GM12878 (cell line): ENCODE measurements at regions not wholly inside any gene's neighbourhood (a gene's known extent, or its start where the extent isn't known, plus 50 kb on each side); places are given as distances from the start of the nearest gene placed in this dataset.

ENCODE experiments used
- ATAC-seq: fragments of 200-7000 bp; cut with Tn5 transposase; 3 replicates; pipeline ENCODE4 v1.9.1; 2020; ENCODE audit warnings: mild to moderate bottlenecking, moderate library complexity
- BruUV-seq: library from RNA; stranded (reverse); fragments of 400-500 nt; replicated peaks from 2 replicates; lab custom pipeline; 2021; lab: Mats Ljungman, UMichigan
- CTCF ChIA-PET: fragments of 300-600 bp; sonication (Branson Sonifier 250); formaldehyde crosslinking; extraction: SDS; loops from one replicate; lab custom pipeline; 2021; ENCODE audit warnings: inconsistent platforms; lab: Yijun Ruan, JAX
- POLR2A ChIA-PET: fragments of 350-600 bp; formaldehyde crosslinking; extraction: SDS; loops from one replicate; lab custom pipeline; 2021; ENCODE audit warnings: inconsistent platforms; lab: Charles Lee
- RAD21 ChIA-PET: fragments of 300-600 bp; sonication (Branson Sonifier 250); formaldehyde crosslinking; loops from one replicate; lab custom pipeline; 2023; ENCODE audit warnings: antibody characterized with exemption; ENCODE audit not compliant: unreplicated experiment; lab: Charles Lee
- SMC1A ChIA-PET: fragments of 300-600 bp; sonication (Branson Sonifier 250); formaldehyde crosslinking; loops from one replicate; lab custom pipeline; 2023; ENCODE audit not compliant: unreplicated experiment, uncharacterized antibody; lab: Charles Lee
- DNase-seq: peaks from one replicate; pipeline ENCODE4 v3.0.0-alpha.2; 2011; ENCODE audit warnings: low read depth, low spot score
- FAIRE-seq: peaks from 3 replicates; lab custom pipeline; 2011; peaks lifted over from hg19 to GRCh38; lab: Jason Lieb, UNC
- H2AFZ ChIP-seq: 2 replicates; pipeline ENCODE4 v1.6.0; 2011; ENCODE audit warnings: low read depth, low read length, control low read depth; ENCODE audit not compliant: control insufficient read depth
- H3K27ac ChIP-seq: 2 replicates; pipeline ENCODE4 v1.5.1; 2011; ENCODE audit warnings: control low read depth; ENCODE audit not compliant: control insufficient read depth, insufficient read depth
- H3K27me3 ChIP-seq, 2 experiments: replicated peaks in 1 of 2; 2 replicates each; pipeline versions ENCODE4 v1.6.0 to v1.6.1; 2011; ENCODE audit warnings: low read length in 1 of 2; ENCODE audit not compliant: control insufficient read depth in 2 of 2, insufficient read depth in 2 of 2
- H3K36me3 ChIP-seq, 2 experiments: 2 replicates each; pipeline ENCODE4 v1.5.1; 2011; ENCODE audit warnings: low read length in 1 of 2; ENCODE audit not compliant: control insufficient read depth in 2 of 2, insufficient read depth in 2 of 2
- H3K4me1 ChIP-seq: 2 replicates; pipeline ENCODE4 v1.6.1; 2011; ENCODE audit warnings: mild to moderate bottlenecking, low read length, moderate library complexity, mixed read lengths; ENCODE audit not compliant: control insufficient read depth, insufficient read depth
- H3K4me2 ChIP-seq: 2 replicates; pipeline ENCODE4 v1.6.0; 2011; ENCODE audit warnings: control low read depth; ENCODE audit not compliant: control insufficient read depth, insufficient read depth
- H3K4me3 ChIP-seq: fragments of 200-600 bp; sonication (generic); 2 replicates; pipeline ENCODE4 v1.5.1; 2016
- H3K79me2 ChIP-seq: 2 replicates; pipeline ENCODE4 v1.6.0; 2011; ENCODE audit warnings: low read length; ENCODE audit not compliant: control insufficient read depth, insufficient read depth
- H3K9ac ChIP-seq: 2 replicates; pipeline ENCODE4 v1.8.0; 2011; ENCODE audit warnings: low read length, control low read depth, mixed read lengths; ENCODE audit not compliant: control insufficient read depth, insufficient read depth
- H3K9me3 ChIP-seq: replicated peaks from 3 replicates; pipeline ENCODE4 v1.5.1; 2011; ENCODE audit warnings: mild to moderate bottlenecking, low read length; ENCODE audit not compliant: control insufficient read depth, insufficient read depth
- H4K20me1 ChIP-seq: 2 replicates; pipeline ENCODE4 v1.6.0; 2011; ENCODE audit not compliant: control insufficient read depth, insufficient read depth
- BACH1 ChIP-seq: fragments of 450-650 bp; IDR thresholded peaks from 2 replicates; pipeline ENCODE4 v1.6.1; 2017; ENCODE audit warnings: mild to moderate bottlenecking, borderline replicate concordance
- BMI1 ChIP-seq: fragments of 450-650 bp; IDR thresholded peaks from 2 replicates; pipeline ENCODE4 v1.6.1; 2016; ENCODE audit warnings: mild to moderate bottlenecking, moderate library complexity, borderline replicate concordance
- BRCA1 ChIP-seq: IDR thresholded peaks from 2 replicates; pipeline ENCODE4 v1.6.1; 2011; ENCODE audit warnings: low read depth, low read length, improper control_type of control experiment
- EGR1 ChIP-seq, 2 experiments: IDR thresholded peaks; 1 replicate in 1 of 2; 2 replicates in 1 of 2; pipeline ENCODE4 v1.6.1; 2011 to 2012; ENCODE audit warnings: low read depth in 2 of 2, low read length in 2 of 2, borderline replicate concordance in 1 of 2, mild to moderate bottlenecking in 1 of 2, moderate library complexity in 1 of 2
- FOS ChIP-seq: IDR thresholded peaks from 3 replicates; pipeline ENCODE4 v1.6.1; 2011; ENCODE audit warnings: borderline replicate concordance; ENCODE audit not compliant: insufficient read length; ENCODE audit errors: extremely low read depth
- FOXK2 ChIP-seq: fragments of 450-650 bp; IDR thresholded peaks from 2 replicates; pipeline ENCODE4 v1.6.1; 2017; ENCODE audit warnings: mild to moderate bottlenecking, moderate library complexity
- HDAC6 ChIP-seq: fragments of 200-600 bp; sonication (generic); IDR thresholded peaks from one replicate; pipeline ENCODE4 v1.8.0; 2017; ENCODE audit warnings: antibody characterized with exemption; ENCODE audit not compliant: unreplicated experiment
- JUNB ChIP-seq: IDR thresholded peaks from 2 replicates; pipeline ENCODE4 v1.6.1; 2016; ENCODE audit warnings: antibody characterized with exemption, mild to moderate bottlenecking
- KDM1A ChIP-seq: fragments of 200-600 bp; sonication (generic); IDR thresholded peaks from 2 replicates; pipeline ENCODE4 v1.6.1; 2016; ENCODE audit warnings: borderline replicate concordance
- MLLT1 ChIP-seq: fragments of 450-650 bp; IDR thresholded peaks from 2 replicates; pipeline ENCODE4 v1.6.1; 2016; ENCODE audit warnings: mild to moderate bottlenecking
- NFIC ChIP-seq: IDR thresholded peaks from 2 replicates; pipeline ENCODE4 v1.6.1; 2012; ENCODE audit warnings: low read depth, mild to moderate bottlenecking, inconsistent platforms, low read length, moderate library complexity
- NRF1 ChIP-seq: conservative IDR thresholded peaks from 2 replicates; pipeline ENCODE4 v1.6.1; 2011; ENCODE audit warnings: mild to moderate bottlenecking, low read depth, low read length, improper control_type of control experiment
- PAX8 ChIP-seq: fragments of 450-650 bp; IDR thresholded peaks from 2 replicates; pipeline ENCODE4 v1.6.1; 2017; ENCODE audit warnings: mild to moderate bottlenecking, moderate library complexity
- PKNOX1 ChIP-seq: fragments of 450-650 bp; IDR thresholded peaks from 2 replicates; pipeline ENCODE4 v1.6.1; 2016; ENCODE audit warnings: mild to moderate bottlenecking
- POLR2AphosphoS5 ChIP-seq: IDR thresholded peaks from 2 replicates; pipeline ENCODE4 v1.6.1; 2011; ENCODE audit warnings: mild to moderate bottlenecking, low read length, inconsistent platforms
- RAD21 ChIP-seq: IDR thresholded peaks from 2 replicates; pipeline ENCODE4 v1.6.1; 2011; ENCODE audit warnings: mild to moderate bottlenecking, low read depth, low read length, moderate library complexity; ENCODE audit not compliant: insufficient read depth
- SMC3 ChIP-seq: IDR thresholded peaks from 2 replicates; pipeline ENCODE4 v1.6.1; 2011; ENCODE audit warnings: low read length, improper control_type of control experiment, borderline replicate concordance
- SUPT20H ChIP-seq: IDR thresholded peaks from 2 replicates; pipeline ENCODE4 v1.6.1; 2011; ENCODE audit warnings: low read depth, mild to moderate bottlenecking, low read length, moderate library complexity, borderline replicate concordance; ENCODE audit not compliant: control insufficient read depth
- ZNF622 ChIP-seq: fragments of 450-650 bp; IDR thresholded peaks from 2 replicates; pipeline ENCODE4 v1.6.1; 2017; ENCODE audit warnings: mild to moderate bottlenecking, inconsistent platforms
- WGBS: methylation state at CpG from one replicate; pipeline ENCODE4 v1.1.6; 2016; ENCODE audit warnings: low lambda C conversion rate; ENCODE audit not compliant: insufficient replicate concordance, insufficient coverage; ENCODE audit errors: missing lambda C conversion rate; 5-methylcytosine and 5-hydroxymethylcytosine counted together
- in situ Hi-C: fragments of 300-500 bp; cut with MboI; formaldehyde crosslinking; loops from 9 replicates; pipeline ENCODE4 v1.14.3; 2018; ENCODE audit warnings: mixed read lengths
- intact Hi-C: fragments of 100-400 bp; cut with micrococcal nuclease; formaldehyde crosslinking; loops from one replicate; pipeline ENCODE4 v1.14.2; 2022; ENCODE audit not compliant: unreplicated experiment
- TF ChIP-seq, protein P1 (sequence below): fragments of 450-650 bp; IDR thresholded peaks from 2 replicates; pipeline ENCODE4 v1.6.1; 2018; ENCODE audit warnings: mild to moderate bottlenecking, low read depth, moderate library complexity; ENCODE audit not compliant: partially characterized antibody

- SMC1A ChIA-PET: no interaction called here
- intact Hi-C loops: no loop called here
- no peaks in the 10 kb centered on the region for H3K27me3 ChIP-seq
- H3K4me3 ChIP-seq: no peak overlapping the region
- H4K20me1 ChIP-seq: no peaks in the 10 kb centered on the region
- H2AFZ ChIP-seq: no peak overlapping the region
- DNase-seq: no peak
- CTCF ChIA-PET: no interaction called here
- no peak overlapping the region for H3K9ac ChIP-seq
- ATAC-seq: no peak
- H3K27ac ChIP-seq: no peak overlapping the region
- no peaks in the 10 kb centered on the region for H3K79me2 ChIP-seq
- no peak overlapping the region for H3K4me2 ChIP-seq
- no peak for FAIRE-seq
- TF ChIP-seq KDM1A (no peak), BMI1 (no peak), EGR1 (IDR thresholded peaks at IDR 0.05; ENCODE audit: borderline replicate concordance in 1 of 2, low read depth in 2 of 2, low read length in 2 of 2) (no peak), SUPT20H (no peak), BRCA1 (no peak), FOXK2 (no peak), SMC3 (no peak), RAD21 (no peak), ZNF622 (no peak), PKNOX1 (no peak), JUNB (no peak), NFIC (no peak), PAX8 (no peak), FOS (no peak), MLLT1 (no peak), POLR2AphosphoS5 (no peak), NRF1 (no peak), HDAC6 (no peak), BACH1 (no peak)
- TF ChIP-seq, protein P1, sequence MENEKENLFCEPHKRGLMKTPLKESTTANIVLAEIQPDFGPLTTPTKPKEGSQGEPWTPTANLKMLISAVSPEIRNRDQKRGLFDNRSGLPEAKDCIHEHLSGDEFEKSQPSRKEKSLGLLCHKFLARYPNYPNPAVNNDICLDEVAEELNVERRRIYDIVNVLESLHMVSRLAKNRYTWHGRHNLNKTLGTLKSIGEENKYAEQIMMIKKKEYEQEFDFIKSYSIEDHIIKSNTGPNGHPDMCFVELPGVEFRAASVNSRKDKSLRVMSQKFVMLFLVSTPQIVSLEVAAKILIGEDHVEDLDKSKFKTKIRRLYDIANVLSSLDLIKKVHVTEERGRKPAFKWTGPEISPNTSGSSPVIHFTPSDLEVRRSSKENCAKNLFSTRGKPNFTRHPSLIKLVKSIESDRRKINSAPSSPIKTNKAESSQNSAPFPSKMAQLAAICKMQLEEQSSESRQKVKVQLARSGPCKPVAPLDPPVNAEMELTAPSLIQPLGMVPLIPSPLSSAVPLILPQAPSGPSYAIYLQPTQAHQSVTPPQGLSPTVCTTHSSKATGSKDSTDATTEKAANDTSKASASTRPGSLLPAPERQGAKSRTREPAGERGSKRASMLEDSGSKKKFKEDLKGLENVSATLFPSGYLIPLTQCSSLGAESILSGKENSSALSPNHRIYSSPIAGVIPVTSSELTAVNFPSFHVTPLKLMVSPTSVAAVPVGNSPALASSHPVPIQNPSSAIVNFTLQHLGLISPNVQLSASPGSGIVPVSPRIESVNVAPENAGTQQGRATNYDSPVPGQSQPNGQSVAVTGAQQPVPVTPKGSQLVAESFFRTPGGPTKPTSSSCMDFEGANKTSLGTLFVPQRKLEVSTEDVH: no peak
- TF ChIP-seq, all 136 proteins: peak for 0
- ChIA-PET POLR2A (no interaction called here), RAD21 (no interaction called here)
- Histone ChIP-seq H3K4me1 (no peaks in the 10 kb centered on the region), H3K36me3 (no peaks in the 10 kb centered on the region), H3K9me3 (no peaks in the 10 kb centered on the region; the same call in 2 of the 3 replicates)
- no TSS peak for BruUV-seq
- WGBS: 21% methylated on average over 11 of the region's 11 CpGs
- in situ Hi-C loops: no loop called here
Observed at GRCh38 chr5:2666081-2666480, 85.4 kb downstream of the IRX2 start.
